ENCODE measurements at regions not wholly inside any gene's neighbourhood (a gene's known extent, or its start where the extent isn't known, plus 50 kb on each side); places are given as distances from the start of the nearest gene placed in this dataset.

GRCh38 chr20:23138682-23139081 is 52.6 kb upstream of the CD93 start:
- TF ChIP-seq MAX (IDR thresholded peaks at IDR 0.05; ENCODE audit: low read depth, low read length) (no peak), BACH1 (IDR thresholded peaks at IDR 0.05; ENCODE audit: borderline replicate concordance) (no peak), KLF5 (IDR thresholded peaks at IDR 0.05; ENCODE audit: partially characterized antibody) (no peak), SPI1 (IDR thresholded peaks at IDR 0.05; ENCODE audit: borderline replicate concordance, insufficient read depth, low read depth, low read length) (no peak), CHD4 (IDR thresholded peaks at IDR 0.05) (no peak), CHD2 (IDR thresholded peaks at IDR 0.05; ENCODE audit: borderline replicate concordance, low read depth, low read length) (no peak), CTCF (IDR thresholded peaks at IDR 0.05 in 2 of 3, conservative IDR thresholded peaks at IDR 0.05 in 1 of 3; ENCODE audit: control insufficient read depth in 2 of 3, extremely low read depth in 1 of 3, insufficient read depth in 1 of 3, low read depth in 3 of 3, low read length in 3 of 3) (no peak), EZH2 (IDR thresholded peaks at IDR 0.05; ENCODE audit: borderline replicate concordance, control insufficient read depth, low read depth, low read length) (no peak), JUND (IDR thresholded peaks at IDR 0.05; ENCODE audit: low read depth, low read length) (no peak), E4F1 (IDR thresholded peaks at IDR 0.05; ENCODE audit: borderline replicate concordance, partially characterized antibody) (no peak), SRF (IDR thresholded peaks at IDR 0.05; ENCODE audit: low read depth in 2 of 2, low read length in 2 of 2) (no peak), SP1 (IDR thresholded peaks at IDR 0.05; ENCODE audit: low read depth, low read length) (no peak)

All from GM12878 (cell line).